ENCODE measurements at regions not wholly inside any gene's neighbourhood (a gene's known extent, or its start where the extent isn't known, plus 50 kb on each side); places are given as distances from the start of the nearest gene placed in this dataset.

- no peak for DNase-seq
Measured at GRCh38 chr22:23000657-23001347, 69.5 kb upstream of the GNAZ start.

- DNase-seq, result no peak
Measured at GRCh38 chr22:23001463-23001862, 68.9 kb upstream of the GNAZ start.

- no peak for DNase-seq
Measured at GRCh38 chr22:23002612-23003180, 67.6 kb upstream of the GNAZ start.

- DNase-seq, result no peak
Measured at GRCh38 chr22:23007823-23008222, 62.5 kb upstream of the GNAZ start.

GRCh38 chr22:23008896-23009295, 61.4 kb upstream of the GNAZ start:
- DNase-seq, result no peak

Measured in NCI-H82 (cell line).